IMR-90 (cell line): ENCODE measurements at regions not wholly inside any gene's neighbourhood (a gene's known extent, or its start where the extent isn't known, plus 50 kb on each side); places are given as distances from the start of the nearest gene placed in this dataset.
"Not testable (repeated sequence)": the region's sequence is repeated elsewhere in the genome, so short reads cannot be mapped to it uniquely, and the experiment has no call there.

Experiments used
- CEBPB ChIP-seq: IDR thresholded peaks from 2 replicates; pipeline ENCODE4 v1.6.1; 2012; ENCODE audit warnings: low read depth, low read length, improper control_type of control experiment
- CHD1 ChIP-seq: IDR thresholded peaks from 2 replicates; pipeline ENCODE4 v1.6.1; 2012; ENCODE audit warnings: low read depth, low read length, improper control_type of control experiment
- CTCF ChIP-seq: conservative IDR thresholded peaks from 2 replicates; pipeline ENCODE4 v1.5.1; 2012; ENCODE audit warnings: mild to moderate bottlenecking, low read depth, low read length, improper control_type of control experiment
- ELK1 ChIP-seq: fragments of 150-350 bp; IDR thresholded peaks from 2 replicates; pipeline ENCODE4 v1.6.1; 2016; ENCODE audit warnings: low read depth, mild to moderate bottlenecking, low read length, moderate library complexity, borderline replicate concordance
- MAFK ChIP-seq: IDR thresholded peaks from 2 replicates; pipeline ENCODE4 v1.6.1; 2012; ENCODE audit warnings: low read depth, low read length, improper control_type of control experiment
- MXI1 ChIP-seq: IDR thresholded peaks from 2 replicates; pipeline ENCODE4 v1.6.1; 2012; ENCODE audit warnings: low read depth, mild to moderate bottlenecking, low read length, moderate library complexity, borderline replicate concordance
- POLR2A ChIP-seq: IDR thresholded peaks from 2 replicates; pipeline ENCODE4 v1.6.1; 2012; ENCODE audit warnings: mild to moderate bottlenecking, low read depth, low read length
- RAD21 ChIP-seq: IDR thresholded peaks from 2 replicates; pipeline ENCODE4 v1.6.1; 2012; ENCODE audit warnings: low read length, improper control_type of control experiment
- RFX5 ChIP-seq: IDR thresholded peaks from 2 replicates; pipeline ENCODE4 v1.8.0; 2012; ENCODE audit warnings: low read depth, mild to moderate bottlenecking, low read length, moderate library complexity
- SMC3 ChIP-seq: fragments of 150-350 bp; IDR thresholded peaks from 2 replicates; pipeline ENCODE4 v1.6.1; 2016; ENCODE audit warnings: low read depth, mild to moderate bottlenecking, antibody characterized with exemption, low read length, moderate library complexity
- USF2 ChIP-seq: fragments of 150-350 bp; IDR thresholded peaks from 2 replicates; pipeline ENCODE4 v1.6.1; 2017; ENCODE audit warnings: mild to moderate bottlenecking, antibody characterized with exemption, low read length, low read depth

- TF ChIP-seq CHD1, CEBPB, MXI1, POLR2A, CTCF, RAD21, SMC3, USF2, RFX5, MAFK, ELK1: not testable (repeated sequence)
Observed at GRCh38 chr9:42384585-42384984, 201.1 kb downstream of the SPATA31A6 start.
